Brain microvascular endothelial cell (primary cell): ENCODE measurements at regions not wholly inside any gene's neighbourhood (a gene's known extent, or its start where the extent isn't known, plus 50 kb on each side); places are given as distances from the start of the nearest gene placed in this dataset.

Experiments
- DNase-seq: peaks from one replicate; pipeline ENCODE4 v3.0.0-alpha.2; 2020
- H3K27ac ChIP-seq: fragments of 250-450 bp; sonication (Bioruptor Pico); 2 replicates; pipeline ENCODE4 v1.5.1; 2020; ENCODE audit warnings: mild to moderate bottlenecking, moderate library complexity
- H3K27me3 ChIP-seq: fragments of 250-450 bp; sonication (Bioruptor Pico); replicated peaks from 2 replicates; pipeline ENCODE4 v1.5.1; 2020; ENCODE audit warnings: mild to moderate bottlenecking
- H3K36me3 ChIP-seq: fragments of 250-450 bp; sonication (Bioruptor Pico); replicated peaks from 2 replicates; pipeline ENCODE4 v1.5.1; 2020; ENCODE audit warnings: mild to moderate bottlenecking
- H3K4me3 ChIP-seq: 2 replicates; pipeline ENCODE4 v1.5.1; 2011; ENCODE audit warnings: low read depth, mild to moderate bottlenecking, control low read depth, low read length, moderate library complexity
- in situ Hi-C: cut with HindIII; loops from 2 replicates; pipeline ENCODE4 v1.10.0; 2017; ENCODE audit warnings: low sequenced_read_pairs, low pct_ligation_motif_present
- TF ChIP-seq, protein P1 (sequence below): IDR thresholded peaks from 2 replicates; pipeline ENCODE4 v1.5.1; 2011; ENCODE audit warnings: low read depth, mild to moderate bottlenecking, moderate library complexity, low read length, control low read depth, inconsistent platforms; ENCODE audit errors: missing control alignments

DNA sequence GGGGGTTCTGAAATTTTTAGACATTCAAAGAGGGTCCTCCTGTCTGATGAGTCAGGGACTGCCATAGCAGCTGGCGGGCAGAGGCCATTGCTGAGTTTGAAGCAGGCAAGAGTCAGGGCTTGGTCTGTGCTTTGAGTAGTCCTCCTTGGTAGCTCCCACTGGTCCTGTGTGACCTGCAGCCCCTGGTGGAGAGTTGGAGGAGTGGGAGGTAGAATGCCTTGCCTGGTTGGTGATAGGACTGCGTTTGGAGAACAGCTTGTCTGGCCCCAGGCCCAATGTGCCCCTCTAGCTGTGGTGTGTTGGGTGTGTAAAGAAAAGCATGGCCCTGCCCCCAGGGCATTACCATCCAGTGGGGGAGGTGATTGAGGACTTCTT, 116.7 kb downstream of the BEGAIN start:
- Histone ChIP-seq H3K27ac (no peak overlapping the region), H3K4me3 (no peak overlapping the region), H3K27me3 (no peaks in the 10 kb centered on the region), H3K36me3 (no peaks in the 10 kb centered on the region)
- in situ Hi-C loops: no loop called here
- DNase-seq: no peak
- TF ChIP-seq, protein P1, sequence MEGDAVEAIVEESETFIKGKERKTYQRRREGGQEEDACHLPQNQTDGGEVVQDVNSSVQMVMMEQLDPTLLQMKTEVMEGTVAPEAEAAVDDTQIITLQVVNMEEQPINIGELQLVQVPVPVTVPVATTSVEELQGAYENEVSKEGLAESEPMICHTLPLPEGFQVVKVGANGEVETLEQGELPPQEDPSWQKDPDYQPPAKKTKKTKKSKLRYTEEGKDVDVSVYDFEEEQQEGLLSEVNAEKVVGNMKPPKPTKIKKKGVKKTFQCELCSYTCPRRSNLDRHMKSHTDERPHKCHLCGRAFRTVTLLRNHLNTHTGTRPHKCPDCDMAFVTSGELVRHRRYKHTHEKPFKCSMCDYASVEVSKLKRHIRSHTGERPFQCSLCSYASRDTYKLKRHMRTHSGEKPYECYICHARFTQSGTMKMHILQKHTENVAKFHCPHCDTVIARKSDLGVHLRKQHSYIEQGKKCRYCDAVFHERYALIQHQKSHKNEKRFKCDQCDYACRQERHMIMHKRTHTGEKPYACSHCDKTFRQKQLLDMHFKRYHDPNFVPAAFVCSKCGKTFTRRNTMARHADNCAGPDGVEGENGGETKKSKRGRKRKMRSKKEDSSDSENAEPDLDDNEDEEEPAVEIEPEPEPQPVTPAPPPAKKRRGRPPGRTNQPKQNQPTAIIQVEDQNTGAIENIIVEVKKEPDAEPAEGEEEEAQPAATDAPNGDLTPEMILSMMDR: peak; percentile 21

DNA sequence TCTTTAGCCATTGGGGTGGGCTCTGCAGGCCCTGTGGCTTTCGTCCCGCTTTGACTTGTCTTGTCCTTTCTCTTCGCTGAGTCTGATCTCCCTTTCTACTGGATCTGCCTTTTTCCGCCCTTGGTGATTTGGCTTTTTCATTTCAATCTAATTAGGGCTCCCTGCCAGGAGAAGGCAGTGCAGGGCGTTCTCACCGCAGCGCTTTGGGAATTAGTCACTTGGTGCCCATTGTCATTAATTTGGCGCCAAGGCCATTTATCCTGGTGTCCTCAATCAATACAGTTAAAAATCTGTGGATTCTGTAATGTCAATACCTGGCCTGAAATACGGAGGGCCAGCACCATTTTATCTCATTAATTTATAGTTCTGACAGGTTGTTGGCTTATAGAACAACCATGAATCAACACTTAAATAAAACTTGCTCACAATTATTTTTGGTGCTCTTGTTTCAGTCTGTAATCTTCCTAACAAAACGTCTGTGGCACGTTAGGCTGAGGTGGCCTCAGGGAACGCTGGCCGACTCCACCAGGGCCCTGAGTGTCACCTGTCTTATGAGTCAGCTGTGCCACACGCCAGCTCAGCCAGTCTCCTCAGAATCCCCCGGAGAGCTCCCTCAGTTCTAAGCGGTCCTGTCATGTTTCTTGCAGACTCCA, 115.7 kb downstream of the BEGAIN start:
- no peak overlapping the region for H3K4me3 ChIP-seq
- no peak for DNase-seq
- H3K27me3 ChIP-seq: no peaks in the 10 kb centered on the region
- TF ChIP-seq, protein P1: no peak
- H3K36me3 ChIP-seq: no peaks in the 10 kb centered on the region
- H3K27ac ChIP-seq: no peak overlapping the region
- in situ Hi-C loops: no loop called here

DNA sequence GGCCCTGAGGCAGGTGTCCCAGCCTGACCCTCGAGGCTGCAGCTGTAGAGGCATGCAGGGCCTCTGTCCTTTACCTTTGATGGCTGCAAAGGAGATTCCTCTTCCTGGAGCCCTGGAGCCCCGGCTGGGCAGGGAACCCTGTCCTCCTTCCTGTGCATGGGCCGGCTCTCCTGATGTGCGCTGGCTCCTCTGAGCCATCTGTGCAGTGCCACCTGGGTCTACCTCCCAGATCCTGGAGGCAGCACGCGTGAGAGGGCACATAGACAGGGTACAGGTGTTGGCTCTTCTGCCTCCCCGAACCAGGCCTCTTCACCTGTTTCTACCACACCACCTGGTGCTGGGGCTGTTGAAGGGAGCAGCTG, 115.1 kb downstream of the BEGAIN start:
- Histone ChIP-seq H3K27ac (no peak overlapping the region), H3K4me3 (no peak overlapping the region), H3K27me3 (no peaks in the 10 kb centered on the region), H3K36me3 (no peaks in the 10 kb centered on the region)
- in situ Hi-C loops: no loop called here
- TF ChIP-seq, protein P1: no peak
- no peak for DNase-seq

DNA sequence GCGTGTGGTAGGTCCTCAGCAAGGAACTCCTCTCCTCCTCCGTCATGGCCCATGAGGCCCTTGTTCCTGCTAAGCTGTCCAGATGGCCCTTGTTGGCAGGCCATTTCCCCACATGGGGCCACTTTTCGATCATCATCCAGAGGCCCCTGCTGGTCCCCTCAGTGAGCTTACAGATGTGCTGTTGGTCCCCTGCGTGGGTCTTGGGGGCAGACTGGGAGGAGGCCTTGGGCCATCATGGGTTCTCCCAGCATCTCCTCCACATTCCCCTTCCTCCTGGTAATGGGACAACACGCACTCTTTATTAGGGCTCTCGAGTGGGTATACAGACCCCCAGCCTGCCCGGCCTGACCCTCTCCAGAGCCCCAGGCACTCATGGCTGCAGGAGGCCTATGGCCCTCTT, 114.7 kb downstream of the BEGAIN start:
- no peaks in the 10 kb centered on the region for H3K27me3 ChIP-seq
- no peaks in the 10 kb centered on the region for H3K36me3 ChIP-seq
- H3K4me3 ChIP-seq: no peak overlapping the region
- H3K27ac ChIP-seq: no peak overlapping the region
- in situ Hi-C loops: no loop called here
- DNase-seq: no peak
- TF ChIP-seq, protein P1: no peak

DNA sequence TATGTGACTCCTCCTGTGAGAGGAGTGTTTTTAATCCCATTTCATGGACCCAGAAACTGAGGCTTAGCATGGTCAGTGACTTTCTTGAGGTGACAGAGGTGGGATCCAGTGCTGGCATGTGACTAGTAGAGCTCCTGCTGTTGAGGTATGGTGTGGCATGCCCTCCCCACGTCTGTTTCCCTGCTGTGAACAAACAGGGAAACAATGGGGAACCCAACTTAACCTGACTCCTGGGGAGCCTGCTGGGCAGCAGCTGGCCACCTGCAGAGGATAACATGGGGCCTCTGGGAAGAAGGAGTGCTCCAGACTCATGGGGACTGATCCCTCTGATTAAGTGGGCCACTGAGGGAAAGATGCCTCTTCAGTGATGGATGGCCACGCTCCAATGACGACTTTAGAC, 114.0 kb downstream of the BEGAIN start:
- in situ Hi-C loops: no loop called here
- Histone ChIP-seq H3K36me3 (no peaks in the 10 kb centered on the region), H3K27ac (no peak overlapping the region), H3K4me3 (no peak overlapping the region), H3K27me3 (no peaks in the 10 kb centered on the region)
- TF ChIP-seq, protein P1: no peak
- DNase-seq: no peak

DNA sequence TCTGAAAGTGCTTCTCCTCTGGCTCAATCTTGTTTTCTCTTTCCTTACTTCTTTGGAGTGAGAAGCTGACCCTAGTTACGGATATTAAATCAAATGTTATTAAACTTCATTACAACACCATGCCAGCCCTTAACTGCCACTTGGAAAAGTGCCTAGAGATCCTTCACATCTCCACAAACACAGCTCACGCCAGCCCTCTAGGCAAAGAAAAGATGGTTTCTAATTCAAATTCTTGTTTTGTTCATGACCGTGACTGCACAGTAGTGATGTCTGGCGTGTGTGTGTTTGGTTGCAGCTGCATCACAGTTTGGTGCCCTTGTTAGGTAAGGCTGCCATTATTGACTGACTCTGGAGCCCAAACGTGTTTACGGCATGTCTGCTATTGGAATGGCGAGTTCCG, 113.0 kb downstream of the BEGAIN start:
- Histone ChIP-seq H3K27me3 (no peaks in the 10 kb centered on the region), H3K4me3 (no peak overlapping the region), H3K36me3 (no peaks in the 10 kb centered on the region), H3K27ac (no peak overlapping the region)
- no peak for DNase-seq
- TF ChIP-seq, protein P1: no peak
- in situ Hi-C loops: no loop called here
